Fibroblast of lung (primary cell): ENCODE measurements at regions not wholly inside any gene's neighbourhood (a gene's known extent, or its start where the extent isn't known, plus 50 kb on each side); places are given as distances from the start of the nearest gene placed in this dataset.

Source experiments
- CTCF ChIP-seq, 2 donors: IDR thresholded peaks in 1 of 2; conservative IDR thresholded peaks in 1 of 2; 1 replicate in 1 of 2; 2 replicates in 1 of 2; pipeline ENCODE4 v1.5.1; 2011 to 2012; ENCODE audit warnings: low read length in 2 of 2, control low read depth in 1 of 2, inconsistent platforms in 1 of 2, low read depth in 1 of 2, mild to moderate bottlenecking in 1 of 2
- EZH2 ChIP-seq: IDR thresholded peaks from 2 replicates; pipeline ENCODE4 v1.5.1; 2012; ENCODE audit warnings: low read length, control low read depth, mild to moderate bottlenecking; ENCODE audit errors: missing control alignments

DNA sequence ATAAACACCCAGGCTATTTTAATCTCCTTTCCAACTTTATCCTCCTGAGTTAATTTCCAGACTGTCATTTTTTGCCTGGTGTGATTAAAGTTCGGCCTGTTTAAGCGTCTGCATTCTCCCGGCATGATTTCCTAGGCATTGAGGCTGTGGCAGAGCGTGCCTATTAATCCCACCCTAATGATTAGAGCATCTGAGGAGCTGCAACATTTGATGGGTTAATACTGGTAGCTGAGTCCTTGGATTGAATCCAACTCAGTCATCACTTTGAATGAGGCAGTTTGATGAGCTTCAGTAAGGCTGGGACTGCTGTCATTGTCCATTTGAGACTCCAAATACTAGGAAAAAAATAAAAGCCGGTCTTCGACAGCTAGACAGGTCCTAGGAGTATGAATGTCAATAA, 882.5 kb downstream of the SLC4A3 start:
- TF ChIP-seq CTCF (conservative IDR thresholded peaks at IDR 0.05 in 1 of 2, IDR thresholded peaks at IDR 0.05 in 1 of 2; ENCODE audit: low read depth in 1 of 2, low read length in 2 of 2) (no peak), EZH2 (no peak)
